Midbrain (tissue), 1 donor: ENCODE measurements at regions not wholly inside any gene's neighbourhood (a gene's known extent, or its start where the extent isn't known, plus 50 kb on each side); places are given as distances from the start of the nearest gene placed in this dataset.

Experiments
- DNase-seq: peaks from one replicate; lab custom pipeline; 2025; lab: John Stamatoyannopoulos, UW

DNA sequence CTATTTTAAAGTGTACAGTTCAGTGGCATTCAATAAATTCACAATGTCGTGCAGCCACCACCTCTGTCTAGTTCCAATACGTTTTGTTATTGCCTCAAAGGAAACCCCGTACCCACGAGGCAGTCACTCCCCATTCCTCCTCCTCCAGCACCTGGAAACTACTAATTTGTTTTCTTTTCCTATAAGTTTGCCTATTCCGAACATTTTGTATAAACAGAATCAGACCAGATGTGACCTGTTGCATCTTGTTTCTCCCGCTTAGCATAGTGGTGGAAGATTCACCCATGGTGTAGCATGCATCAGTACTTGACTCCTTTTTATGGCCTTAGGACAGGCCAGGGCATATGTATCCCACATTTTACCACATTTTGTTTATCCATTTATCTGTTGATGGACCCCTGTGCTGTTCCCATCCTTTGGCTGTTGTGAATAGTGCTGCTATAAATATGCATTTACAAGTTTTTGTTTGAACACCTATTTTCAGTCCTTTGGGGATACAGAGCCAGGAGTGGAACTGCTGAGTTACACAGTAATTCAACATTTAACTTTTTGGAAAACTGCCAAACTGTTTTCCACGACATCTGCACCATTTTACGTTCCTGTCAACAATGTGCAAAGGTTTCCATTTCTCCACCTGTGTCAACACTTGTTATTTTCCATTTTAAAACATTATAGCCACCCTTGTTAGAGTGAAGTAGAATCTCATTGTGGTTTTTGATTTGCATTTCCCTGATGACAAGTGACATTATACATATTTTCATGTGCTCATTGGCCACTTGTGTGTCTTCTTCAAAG is 57.8 kb upstream of the STX18 start:
- no peak for DNase-seq

GRCh38 chr4:4598851-4599411 is 57.1 kb upstream of the STX18 start:
- no peak for DNase-seq

DNA sequence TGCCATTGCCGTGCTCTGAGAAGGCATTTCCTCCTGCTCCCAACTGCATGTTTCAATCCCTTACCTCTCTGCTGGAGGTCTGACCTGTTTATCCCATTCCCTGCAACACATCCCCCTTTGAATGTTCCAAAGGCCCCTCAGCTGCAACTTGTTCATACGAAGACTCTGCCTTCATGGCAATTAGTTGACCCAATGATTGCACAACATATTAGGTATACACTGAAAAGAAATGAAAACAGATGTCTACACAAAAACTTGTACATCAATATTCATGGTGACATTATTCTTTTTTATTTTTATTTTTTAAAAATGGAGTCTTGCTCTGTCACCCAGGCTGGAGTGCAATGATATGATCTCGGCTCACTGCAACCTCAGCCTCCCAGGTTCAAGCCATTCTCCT is 54.9 kb upstream of the STX18 start:
- no peak for DNase-seq

DNA sequence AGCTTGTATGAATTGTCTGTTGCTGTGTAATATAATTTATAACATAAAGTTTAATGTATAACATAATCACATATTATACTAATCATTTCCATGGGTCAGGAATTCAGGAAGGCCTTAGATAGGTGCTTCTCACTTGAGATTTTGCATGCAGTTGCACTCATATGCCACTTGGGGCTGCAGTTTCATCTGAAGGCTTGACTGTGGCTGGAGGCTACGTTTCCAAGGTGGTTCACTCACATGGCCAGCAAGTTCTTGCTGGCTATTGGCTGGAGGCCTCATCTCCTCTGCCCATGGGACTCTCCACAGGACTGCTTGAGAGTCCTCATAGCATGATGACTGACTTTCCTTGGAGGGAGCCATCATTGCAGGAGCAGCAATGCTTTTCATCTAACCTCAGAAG is 53.4 kb upstream of the STX18 start:
- no peak for DNase-seq

DNA sequence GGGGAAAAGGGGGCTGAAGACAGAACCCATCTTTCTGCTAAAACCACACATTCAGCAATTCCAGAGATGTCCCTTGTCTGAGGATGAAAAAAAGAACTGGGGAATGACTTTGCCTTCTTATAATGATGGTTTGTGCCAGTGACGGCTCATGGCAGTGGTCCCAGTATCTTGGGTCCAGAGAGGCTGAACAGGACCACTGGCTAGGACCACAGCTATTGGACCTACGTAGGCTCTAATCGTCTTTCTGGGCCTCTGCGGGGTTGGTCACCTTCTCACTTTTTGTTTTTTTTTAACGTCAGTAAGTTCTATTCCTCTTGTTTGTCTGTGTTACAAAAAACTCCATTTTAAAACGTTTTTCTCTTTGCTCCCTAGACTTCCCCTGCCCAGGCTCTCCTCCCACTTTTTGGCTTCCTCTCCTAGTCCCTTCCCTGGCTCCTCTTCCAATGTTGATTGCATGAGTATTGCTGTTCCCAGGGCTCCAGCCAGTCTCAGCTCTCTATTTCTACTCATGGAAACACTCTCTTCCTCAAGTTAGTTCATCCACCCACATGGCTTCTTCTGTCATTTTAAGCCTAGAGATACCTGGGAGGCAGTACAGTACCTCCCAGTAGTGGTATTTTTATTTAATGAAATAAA is 52.6 kb upstream of the STX18 start:
- no peak for DNase-seq

DNA sequence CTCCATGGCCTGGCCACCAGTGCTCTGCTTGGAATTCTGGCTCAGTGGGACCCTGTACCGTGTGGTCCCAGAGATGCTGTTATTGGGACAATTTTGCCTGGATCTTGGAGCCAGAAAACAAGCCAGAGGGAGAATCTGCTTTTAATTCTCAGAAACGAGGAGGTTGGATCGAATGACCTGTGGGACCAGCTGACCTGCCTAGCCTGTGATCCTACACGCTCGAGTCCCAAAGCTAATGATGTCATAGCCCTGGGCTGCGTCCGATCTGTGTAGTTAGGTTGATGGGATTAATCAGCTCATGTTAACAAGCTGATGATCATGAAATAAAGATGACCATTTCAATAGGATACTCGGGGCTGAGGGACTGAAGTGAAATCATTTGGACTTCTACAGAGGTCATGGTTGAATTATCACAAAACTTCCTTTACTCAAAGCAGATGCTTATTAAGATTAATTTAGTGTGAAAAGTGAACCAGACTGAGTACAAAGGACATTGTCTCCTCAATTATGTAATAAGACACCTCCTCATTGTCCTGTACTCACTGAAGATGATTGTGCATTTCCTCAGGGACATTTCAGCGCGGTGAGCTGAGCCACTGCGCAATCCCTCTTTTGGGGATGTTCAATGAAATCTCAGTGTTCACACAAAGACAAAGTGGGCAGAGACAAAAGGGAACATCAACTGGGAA is 51.9 kb upstream of the STX18 start:
- DNase-seq = no peak

- no peak for DNase-seq
Measured at GRCh38 chr4:4592414-4592813, 50.6 kb upstream of the STX18 start.
